Astrocyte (in vitro differentiated cells and primary cell): ENCODE measurements at regions not wholly inside any gene's neighbourhood (a gene's known extent, or its start where the extent isn't known, plus 50 kb on each side); places are given as distances from the start of the nearest gene placed in this dataset.

Source experiments
- DNase-seq: peaks from one replicate; pipeline ENCODE4 v3.0.0-alpha.2; 2010; ENCODE audit warnings: low read depth
- FAIRE-seq: peaks from 2 replicates; lab custom pipeline; 2011; peaks lifted over from hg19 to GRCh38; lab: Jason Lieb, UNC
- H2AFZ ChIP-seq: 2 replicates; pipeline ENCODE4 v1.6.0; 2012; ENCODE audit warnings: low read depth, low read length, inconsistent platforms
- H3K27ac ChIP-seq: 2 replicates; pipeline ENCODE4 v1.5.1; 2011; ENCODE audit warnings: low read depth, low read length, inconsistent platforms
- H3K27me3 ChIP-seq: 2 replicates; pipeline ENCODE4 v1.6.0; 2011; ENCODE audit warnings: low read length, inconsistent platforms; ENCODE audit not compliant: insufficient read depth
- H3K36me3 ChIP-seq: 2 replicates; pipeline ENCODE4 v1.5.1; 2011; ENCODE audit warnings: low read length, inconsistent platforms; ENCODE audit not compliant: insufficient read depth
- H3K4me1 ChIP-seq: 2 replicates; pipeline ENCODE4 v1.5.1; 2011; ENCODE audit warnings: low read length, inconsistent platforms; ENCODE audit not compliant: insufficient read depth
- H3K4me2 ChIP-seq: 2 replicates; pipeline ENCODE4 v1.6.0; 2012; ENCODE audit warnings: low read length, inconsistent platforms
- H3K4me3 ChIP-seq: 2 replicates; pipeline ENCODE4 v1.5.1; 2011; ENCODE audit warnings: low read depth, mild to moderate bottlenecking, low read length, inconsistent platforms; ENCODE audit not compliant: insufficient read depth
- H3K79me2 ChIP-seq: 2 replicates; pipeline ENCODE4 v1.6.0; 2012; ENCODE audit warnings: mild to moderate bottlenecking, low read length, inconsistent platforms; ENCODE audit not compliant: insufficient read depth
- H3K9ac ChIP-seq: 2 replicates; pipeline ENCODE4 v1.6.0; 2012; ENCODE audit warnings: mild to moderate bottlenecking, low read length, inconsistent platforms
- H3K9me3 ChIP-seq: 2 replicates; pipeline ENCODE4 v1.5.1; 2012; ENCODE audit warnings: low read depth, mild to moderate bottlenecking, low read length, inconsistent platforms; ENCODE audit not compliant: insufficient read depth
- H4K20me1 ChIP-seq: 2 replicates; pipeline ENCODE4 v1.6.0; 2012; ENCODE audit warnings: low read length, inconsistent platforms; ENCODE audit not compliant: insufficient read depth
- H3K27ac Mint-ChIP-seq: one replicate; pipeline ENCODE4 v1.8.0; 2021; ENCODE audit warnings: mild to moderate bottlenecking, mixed read lengths; ENCODE audit not compliant: unreplicated experiment
- H3K27me3 Mint-ChIP-seq: one replicate; pipeline ENCODE4 v1.8.0; 2021; ENCODE audit warnings: low read depth, mixed read lengths; ENCODE audit not compliant: unreplicated experiment
- H3K36me3 Mint-ChIP-seq: one replicate; pipeline ENCODE4 v1.8.0; 2021; ENCODE audit warnings: low read depth, mixed read lengths; ENCODE audit not compliant: unreplicated experiment
- H3K4me1 Mint-ChIP-seq: one replicate; pipeline ENCODE4 v1.8.0; 2021; ENCODE audit warnings: low read depth, mixed read lengths; ENCODE audit not compliant: unreplicated experiment
- H3K4me3 Mint-ChIP-seq: one replicate; pipeline ENCODE4 v1.8.0; 2021; ENCODE audit warnings: mild to moderate bottlenecking, moderate library complexity, mixed read lengths; ENCODE audit not compliant: unreplicated experiment
- H3K9me3 Mint-ChIP-seq: one replicate; pipeline ENCODE4 v1.8.0; 2021; ENCODE audit warnings: mild to moderate bottlenecking, mixed read lengths; ENCODE audit not compliant: unreplicated experiment
- CTCF ChIP-seq: IDR thresholded peaks from 2 replicates; pipeline ENCODE4 v1.5.1; 2011; ENCODE audit warnings: low read depth, mild to moderate bottlenecking, inconsistent platforms, low read length, moderate library complexity; ENCODE audit not compliant: insufficient read depth
- EZH2 ChIP-seq: IDR thresholded peaks from 2 replicates; pipeline ENCODE4 v1.6.1; 2012; ENCODE audit warnings: mild to moderate bottlenecking, low read length, inconsistent platforms; ENCODE audit not compliant: insufficient read depth

- Mint-ChIP-seq H3K27ac (no peak overlapping the region), H3K9me3 (no peaks in the 10 kb centered on the region), H3K4me1 (no peaks in the 10 kb centered on the region), H3K27me3 (no peaks in the 10 kb centered on the region), H3K4me3 (no peak overlapping the region), H3K36me3 (no peaks in the 10 kb centered on the region)
- Histone ChIP-seq H3K36me3 (no peaks in the 10 kb centered on the region), H3K4me3 (no peak overlapping the region), H3K27ac (no peak overlapping the region), H2AFZ (no peak overlapping the region), H3K9ac (no peak overlapping the region), H3K4me2 (no peak overlapping the region), H3K27me3 (no peaks in the 10 kb centered on the region), H3K9me3 (no peaks in the 10 kb centered on the region), H3K4me1 (no peaks in the 10 kb centered on the region), H3K79me2 (no peaks in the 10 kb centered on the region), H4K20me1 (no peaks in the 10 kb centered on the region)
- TF ChIP-seq EZH2 (no peak), CTCF (no peak)
- DNase-seq (no peak), FAIRE-seq (no peak)
These were observed 438.0 kb upstream of the PMFBP1 start for GRCh38 chr16:72609933-72610332.

- no peaks in the 10 kb centered on the region for H3K9me3 ChIP-seq
- H2AFZ ChIP-seq, result no peak overlapping the region
- no peak for TF ChIP-seq EZH2
- TF ChIP-seq CTCF, result no peak
- Mint-ChIP-seq H3K9me3 (no peaks in the 10 kb centered on the region), H3K4me1 (no peaks in the 10 kb centered on the region), H3K36me3 (no peaks in the 10 kb centered on the region), H3K4me3 (no peak overlapping the region), H3K27me3 (no peaks in the 10 kb centered on the region), H3K27ac (no peak overlapping the region)
- H4K20me1 ChIP-seq, result no peaks in the 10 kb centered on the region
- DNase-seq, result no peak
- H3K9ac ChIP-seq, result no peak overlapping the region
- H3K4me2 ChIP-seq, result no peak overlapping the region
- H3K27me3 ChIP-seq, result no peaks in the 10 kb centered on the region
- no peak overlapping the region for H3K27ac ChIP-seq
- no peaks in the 10 kb centered on the region for H3K79me2 ChIP-seq
- H3K4me3 ChIP-seq, result no peak overlapping the region
- no peak for FAIRE-seq
- no peaks in the 10 kb centered on the region for H3K4me1 ChIP-seq
- H3K36me3 ChIP-seq, result no peaks in the 10 kb centered on the region
These were observed 437.1 kb upstream of the PMFBP1 start for GRCh38 chr16:72609066-72609465.

- H3K27me3 Mint-ChIP-seq, result no peaks in the 10 kb centered on the region
- H3K36me3 Mint-ChIP-seq, result no peaks in the 10 kb centered on the region
- no peaks in the 10 kb centered on the region for H4K20me1 ChIP-seq
- H3K27ac Mint-ChIP-seq, result no peak overlapping the region
- DNase-seq (no peak), FAIRE-seq (no peak)
- H3K9me3 Mint-ChIP-seq, result no peaks in the 10 kb centered on the region
- no peak overlapping the region for H3K4me2 ChIP-seq
- no peaks in the 10 kb centered on the region for H3K4me1 ChIP-seq
- H3K9me3 ChIP-seq, result no peaks in the 10 kb centered on the region
- no peaks in the 10 kb centered on the region for H3K27me3 ChIP-seq
- no peaks in the 10 kb centered on the region for H3K4me1 Mint-ChIP-seq
- H3K9ac ChIP-seq, result no peak overlapping the region
- no peak overlapping the region for H3K4me3 Mint-ChIP-seq
- H3K36me3 ChIP-seq, result no peaks in the 10 kb centered on the region
- H3K4me3 ChIP-seq, result no peak overlapping the region
- no peak overlapping the region for H2AFZ ChIP-seq
- no peaks in the 10 kb centered on the region for H3K79me2 ChIP-seq
- no peak for TF ChIP-seq CTCF
- no peak for TF ChIP-seq EZH2
- no peak overlapping the region for H3K27ac ChIP-seq
These were observed 432.4 kb upstream of the PMFBP1 start for GRCh38 chr16:72604375-72604774.
